IPS-18c (cell line): ENCODE measurements at regions not wholly inside any gene's neighbourhood (a gene's known extent, or its start where the extent isn't known, plus 50 kb on each side); places are given as distances from the start of the nearest gene placed in this dataset.

Experiments
- H3K4me3 ChIP-seq: 2 replicates; pipeline ENCODE4 v1.7.0; 2013; ENCODE audit warnings: low read depth, mild to moderate bottlenecking, low read length, moderate library complexity; ENCODE audit not compliant: insufficient read depth
- H3K9me3 ChIP-seq: one replicate; pipeline ENCODE4 v1.6.1; 2013; ENCODE audit warnings: mild to moderate bottlenecking, low read length, moderate library complexity; ENCODE audit not compliant: control insufficient read depth, insufficient read depth

DNA sequence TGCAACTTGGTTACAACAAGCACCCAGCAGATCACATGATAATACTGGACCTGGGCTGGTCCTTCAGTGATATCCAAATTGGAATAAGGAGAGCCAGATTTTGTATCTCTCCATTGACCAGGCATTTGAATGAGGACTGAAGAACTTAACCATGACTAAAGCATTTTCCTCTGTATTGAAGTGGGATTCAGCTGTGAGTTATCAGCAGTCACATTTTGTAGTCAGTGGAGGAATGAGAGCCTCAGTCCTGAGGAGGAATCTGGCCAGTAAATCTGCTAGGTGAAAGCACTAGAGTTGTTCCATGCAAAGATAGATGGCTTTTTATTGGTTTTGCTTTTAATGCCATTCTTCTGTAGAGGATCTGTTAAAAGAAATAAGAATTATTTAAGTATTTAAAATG lies 1506.0 kb downstream of the PCDH7 start:
- no peak overlapping the region for H3K4me3 ChIP-seq
- H3K9me3 ChIP-seq, result no peaks in the 10 kb centered on the region

DNA sequence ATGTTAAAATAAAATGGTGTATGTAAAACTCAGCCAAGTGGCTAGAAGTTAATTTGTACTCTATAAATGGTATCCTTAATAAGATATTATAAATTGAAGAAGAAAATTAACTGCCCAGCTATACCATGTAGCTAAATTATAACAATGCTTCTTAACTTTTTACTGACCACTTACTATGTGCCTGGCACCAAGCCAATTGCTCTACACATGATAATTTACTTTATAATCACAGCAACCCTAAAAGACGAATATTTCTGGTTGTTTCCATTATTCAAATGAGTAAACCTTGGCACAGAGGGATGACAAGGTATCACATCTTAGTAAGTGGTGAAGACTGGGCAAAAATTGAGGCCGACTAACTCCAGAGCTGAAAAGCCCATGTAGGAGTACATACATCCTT lies 1506.6 kb downstream of the PCDH7 start:
- Histone ChIP-seq H3K4me3 (no peak overlapping the region), H3K9me3 (no peaks in the 10 kb centered on the region)

DNA sequence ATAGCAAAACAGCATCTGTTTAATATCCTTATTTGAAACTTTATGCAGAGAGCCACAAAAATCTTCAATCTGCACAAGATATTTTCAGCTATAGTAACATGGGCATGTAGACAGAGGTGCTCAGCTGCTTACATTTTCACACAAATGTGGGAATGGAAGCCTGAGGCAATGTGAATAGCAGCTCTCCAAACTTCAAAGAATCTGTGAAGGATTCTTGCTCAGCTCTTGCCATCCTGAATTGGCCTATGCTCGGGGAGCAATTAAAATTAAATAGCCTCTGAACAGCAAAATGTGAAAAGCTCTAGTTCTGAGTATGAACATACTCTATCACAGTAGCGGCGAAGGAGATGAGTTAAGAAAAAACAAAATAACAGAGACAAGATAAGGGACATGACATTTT lies 1523.8 kb downstream of the PCDH7 start:
- H3K9me3 ChIP-seq, result no peaks in the 10 kb centered on the region
- H3K4me3 ChIP-seq, result no peak overlapping the region

DNA sequence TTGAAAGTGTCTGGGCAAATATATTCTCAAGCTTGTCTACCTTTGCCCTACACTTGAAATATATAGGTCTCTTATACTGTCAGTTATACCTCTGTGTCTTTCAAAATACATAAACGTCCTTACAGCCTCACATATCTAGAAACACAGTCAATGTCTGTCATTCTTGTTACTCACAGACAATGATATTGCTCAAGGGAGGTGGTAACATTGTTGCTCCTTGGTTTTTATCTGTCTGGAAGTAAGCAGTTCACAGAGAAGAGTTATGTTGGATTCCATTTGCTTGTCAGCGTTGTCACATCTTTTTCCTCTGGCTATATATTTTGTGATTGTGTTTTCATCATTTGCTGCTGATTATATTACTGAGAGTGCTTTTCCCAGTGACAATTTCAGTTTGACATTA lies 1528.9 kb downstream of the PCDH7 start:
- H3K9me3 ChIP-seq, result no peaks in the 10 kb centered on the region
- H3K4me3 ChIP-seq, result no peak overlapping the region

DNA sequence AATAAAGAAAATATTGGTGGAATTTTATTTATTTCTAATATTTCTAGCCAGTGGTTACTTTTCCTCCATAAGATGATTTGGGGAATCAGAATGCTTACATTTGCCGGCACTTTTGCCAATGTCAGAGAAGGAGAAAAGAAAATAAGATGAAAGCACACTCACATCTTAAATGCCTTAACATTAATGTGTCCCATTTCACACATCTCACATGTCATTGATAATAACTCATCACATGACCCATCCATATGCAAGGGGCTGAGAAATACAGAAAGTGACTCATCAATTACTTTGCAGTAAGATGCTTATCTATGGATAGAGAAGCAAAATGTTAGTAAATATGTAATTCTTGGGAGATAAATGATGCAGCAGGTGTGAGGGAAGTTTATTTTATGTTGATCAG lies 1531.0 kb downstream of the PCDH7 start:
- no peak overlapping the region for H3K4me3 ChIP-seq
- H3K9me3 ChIP-seq, result no peaks in the 10 kb centered on the region

DNA sequence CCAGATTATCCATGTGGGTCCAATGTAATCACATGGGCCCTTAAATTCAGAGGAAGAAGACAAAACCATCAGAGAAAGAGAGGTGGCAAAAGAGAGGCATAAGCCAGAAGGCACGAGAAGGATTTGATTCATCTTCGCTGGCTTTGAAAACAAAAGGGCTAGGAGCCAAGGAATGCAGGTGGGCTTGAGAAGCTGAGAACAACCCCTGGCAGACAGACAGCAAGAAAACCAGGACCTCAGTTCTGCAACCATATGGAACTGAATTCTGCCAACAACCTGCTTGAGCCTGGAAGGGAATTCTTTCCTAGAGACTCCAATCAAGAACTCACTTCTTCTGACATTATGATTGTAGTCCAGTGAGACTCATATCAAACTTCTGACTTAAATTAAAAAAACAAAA lies 1531.8 kb downstream of the PCDH7 start:
- H3K9me3 ChIP-seq, result no peaks in the 10 kb centered on the region
- H3K4me3 ChIP-seq, result no peak overlapping the region

DNA sequence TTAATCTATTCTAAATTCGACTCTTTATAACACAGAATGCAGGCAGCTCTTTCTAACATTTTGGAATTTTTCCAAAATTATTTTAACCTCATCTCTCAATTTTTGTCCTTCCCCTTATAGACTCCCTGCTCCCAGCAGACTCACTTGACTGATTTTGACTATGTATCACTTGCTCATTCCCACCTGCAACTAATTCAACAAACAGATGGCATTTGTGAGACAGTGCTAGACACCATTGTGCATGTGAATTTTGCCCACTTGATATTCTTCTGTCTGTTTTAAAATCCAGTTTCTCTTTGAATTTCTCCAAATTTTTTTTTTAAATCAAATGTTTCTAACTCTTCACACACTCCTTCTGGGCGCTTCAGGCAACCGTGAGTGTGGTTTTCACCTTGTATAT lies 1534.0 kb downstream of the PCDH7 start:
- Histone ChIP-seq H3K9me3 (no peaks in the 10 kb centered on the region), H3K4me3 (no peak overlapping the region)

DNA sequence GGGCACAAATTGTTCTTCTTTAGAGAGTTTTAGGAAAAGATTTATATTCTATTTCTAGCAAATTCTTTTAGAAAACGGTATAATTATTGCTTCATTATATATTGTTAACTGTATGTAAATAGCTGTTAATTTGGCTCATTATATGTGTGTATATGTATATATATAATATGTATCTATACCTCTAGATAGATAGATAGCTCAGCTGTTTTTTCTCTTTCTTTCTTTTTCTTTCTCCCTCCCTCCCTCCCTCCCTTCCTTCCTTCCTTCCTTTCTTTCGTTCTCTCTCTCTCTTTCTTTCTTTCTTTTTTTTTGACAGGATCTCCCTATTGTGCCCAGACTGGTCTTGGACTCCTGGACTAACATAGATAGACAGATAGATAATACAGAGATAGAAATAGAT lies 1538.8 kb downstream of the PCDH7 start:
- Histone ChIP-seq H3K9me3 (no peaks in the 10 kb centered on the region), H3K4me3 (no peak overlapping the region)

DNA sequence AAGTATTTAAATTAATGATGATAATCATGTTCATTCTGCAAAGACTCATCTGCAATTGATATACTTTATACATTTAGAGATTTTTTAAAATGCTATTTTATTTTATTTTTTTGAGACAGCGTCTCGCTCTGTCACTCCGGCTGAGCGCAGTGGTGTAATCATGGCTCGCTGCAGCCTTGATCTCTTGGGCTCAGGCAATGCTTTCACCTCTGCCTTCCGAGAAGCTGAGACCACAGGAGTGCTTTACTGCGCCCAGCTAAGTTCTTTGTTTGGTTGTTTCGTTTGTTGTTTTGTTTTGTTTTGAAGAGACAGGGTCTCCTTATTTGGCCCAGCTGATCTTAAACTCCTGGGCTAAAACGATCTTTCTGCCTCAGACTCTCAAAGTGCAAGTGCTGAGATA lies 1541.0 kb downstream of the PCDH7 start:
- H3K4me3 ChIP-seq, result no peak overlapping the region
- no peaks in the 10 kb centered on the region for H3K9me3 ChIP-seq

DNA sequence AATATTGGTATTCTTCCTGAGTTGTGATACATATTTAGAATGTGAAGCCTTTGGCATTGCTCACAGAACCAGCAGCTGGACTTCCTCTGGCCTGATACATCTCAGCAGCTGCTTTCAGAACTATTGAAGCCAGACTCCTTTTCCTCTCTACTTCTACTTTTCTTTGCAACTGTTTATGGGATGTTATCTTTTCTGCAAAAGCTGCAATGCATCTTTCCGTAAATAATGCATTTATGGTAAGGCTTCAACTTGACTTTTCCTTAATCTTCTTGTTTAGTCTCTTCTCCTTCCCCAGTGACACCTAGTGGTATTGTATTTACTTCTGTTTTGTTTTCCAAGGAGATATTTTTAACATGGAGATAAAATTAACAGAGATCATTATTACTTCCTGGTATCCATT lies 1548.7 kb downstream of the PCDH7 start:
- no peaks in the 10 kb centered on the region for H3K9me3 ChIP-seq
- no peak overlapping the region for H3K4me3 ChIP-seq

DNA sequence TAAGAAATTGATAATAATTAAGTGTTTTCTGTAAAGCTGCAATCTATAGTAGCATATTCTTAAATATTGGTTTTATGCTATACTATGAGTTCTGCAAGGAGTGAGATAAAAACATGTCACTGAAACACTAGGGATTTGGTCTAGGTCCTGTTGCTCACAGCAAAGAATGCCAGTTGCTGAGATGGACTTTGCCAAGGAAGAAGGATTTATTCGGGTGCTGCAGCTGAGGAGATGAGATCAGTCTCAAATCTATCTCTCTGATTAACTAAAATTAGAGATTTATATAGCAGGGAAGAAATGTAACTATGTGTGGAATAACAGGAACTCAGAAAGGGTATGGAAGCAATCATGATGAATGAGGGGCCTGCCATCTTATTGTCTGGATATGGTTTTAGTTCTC lies 1569.9 kb downstream of the PCDH7 start:
- Histone ChIP-seq H3K4me3 (no peak overlapping the region), H3K9me3 (peaks cover 3% of the 10 kb centered on the region)

DNA sequence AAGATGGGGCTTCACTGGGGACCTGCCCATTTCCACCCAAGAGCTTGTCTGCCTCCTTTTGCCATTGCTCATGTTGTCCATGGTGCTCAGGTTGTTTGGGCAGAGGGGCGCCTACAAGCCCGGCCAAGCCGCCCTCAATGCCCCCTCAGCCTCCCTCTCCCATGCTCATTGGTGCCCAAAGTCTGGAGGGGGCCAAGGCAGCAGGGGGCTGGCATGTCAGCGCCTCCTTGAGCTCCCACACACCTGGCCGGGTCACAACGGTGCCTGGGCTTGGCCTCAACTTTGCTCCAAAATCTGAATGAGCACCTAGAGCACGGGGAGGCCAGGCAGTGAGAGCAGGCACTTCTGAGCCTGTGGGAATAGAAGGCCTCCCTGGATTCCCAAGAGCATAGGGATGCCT lies 1598.8 kb downstream of the PCDH7 start:
- Histone ChIP-seq H3K9me3 (peaks cover 4% of the 10 kb centered on the region), H3K4me3 (no peak overlapping the region)

DNA sequence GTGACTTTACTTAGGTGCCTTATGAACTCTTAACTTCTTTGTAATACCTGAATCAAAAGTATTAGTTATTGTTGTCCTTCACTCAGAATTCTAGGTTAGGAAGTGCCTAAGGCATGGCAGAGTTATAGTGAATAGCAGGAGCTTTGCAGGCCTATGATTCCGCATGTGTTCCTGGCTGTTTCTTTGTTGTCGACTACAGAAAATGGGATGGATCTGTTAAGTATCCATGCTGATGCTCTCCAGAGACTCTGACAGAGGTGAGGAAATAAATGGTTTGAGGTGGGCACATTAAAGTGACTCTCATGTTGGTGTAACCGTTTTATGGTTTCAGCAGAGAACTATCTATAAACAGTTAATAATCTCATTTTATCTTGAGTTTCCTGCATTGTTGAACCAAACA lies 1601.3 kb downstream of the PCDH7 start:
- no peak overlapping the region for H3K4me3 ChIP-seq
- peaks cover 4% of the 10 kb centered on the region for H3K9me3 ChIP-seq

DNA sequence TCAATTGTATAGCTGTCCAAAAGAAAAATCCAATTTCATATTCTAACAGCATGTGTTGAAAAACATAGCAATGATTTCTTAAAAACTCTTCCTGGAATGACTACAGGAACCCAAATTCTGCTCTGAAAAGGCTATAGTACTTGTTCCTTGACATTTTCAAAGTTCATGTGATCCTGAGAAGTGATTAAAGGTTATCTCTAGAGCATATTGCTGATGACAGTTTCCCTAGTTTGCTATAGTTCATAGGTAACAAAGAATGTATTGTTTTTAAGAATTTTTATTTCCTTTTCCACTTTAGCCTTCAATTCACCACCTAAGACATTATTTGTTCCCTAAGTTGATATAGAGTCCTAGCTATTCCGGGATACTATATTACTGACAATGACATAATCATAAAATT lies 1614.6 kb downstream of the PCDH7 start:
- Histone ChIP-seq H3K4me3 (no peak overlapping the region), H3K9me3 (no peaks in the 10 kb centered on the region)

DNA sequence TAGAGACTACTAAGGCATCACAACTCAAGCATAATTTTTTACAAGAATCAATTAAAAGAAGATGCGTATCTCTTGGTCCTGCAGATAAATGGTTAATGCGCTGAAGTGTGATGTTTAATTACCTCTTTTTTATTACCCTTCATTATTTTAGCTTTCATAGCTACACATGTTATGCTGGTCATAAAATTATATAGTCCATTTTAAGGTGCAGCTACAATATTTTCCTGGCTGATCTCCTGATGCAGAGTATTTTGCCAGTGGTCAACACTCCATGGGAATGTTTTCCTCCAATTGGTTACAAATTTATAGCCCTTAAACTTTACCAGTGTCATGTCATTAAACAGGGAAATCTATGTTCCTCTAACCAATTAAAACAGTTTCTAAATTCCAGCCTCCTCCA lies 1617.2 kb downstream of the PCDH7 start:
- H3K9me3 ChIP-seq, result no peaks in the 10 kb centered on the region
- no peak overlapping the region for H3K4me3 ChIP-seq

DNA sequence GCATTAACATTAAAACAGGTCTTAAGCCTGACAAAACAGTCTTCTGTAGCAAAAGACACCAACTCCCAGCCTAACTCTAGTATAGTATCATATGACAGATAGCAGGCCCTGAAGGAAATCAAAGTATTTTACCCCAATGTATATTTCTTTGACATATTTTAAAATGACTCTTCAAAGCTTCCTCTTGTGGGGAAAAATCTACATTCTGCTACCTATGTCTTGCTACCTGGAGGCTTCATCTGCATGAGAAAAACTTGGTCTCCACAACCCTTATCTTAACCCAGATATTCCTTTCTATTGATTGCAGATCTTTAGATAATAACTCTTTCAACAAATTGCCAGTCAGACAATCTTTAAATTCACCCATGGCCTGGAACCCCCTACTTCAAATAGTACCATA lies 1620.4 kb downstream of the PCDH7 start:
- Histone ChIP-seq H3K4me3 (no peak overlapping the region), H3K9me3 (no peaks in the 10 kb centered on the region)

DNA sequence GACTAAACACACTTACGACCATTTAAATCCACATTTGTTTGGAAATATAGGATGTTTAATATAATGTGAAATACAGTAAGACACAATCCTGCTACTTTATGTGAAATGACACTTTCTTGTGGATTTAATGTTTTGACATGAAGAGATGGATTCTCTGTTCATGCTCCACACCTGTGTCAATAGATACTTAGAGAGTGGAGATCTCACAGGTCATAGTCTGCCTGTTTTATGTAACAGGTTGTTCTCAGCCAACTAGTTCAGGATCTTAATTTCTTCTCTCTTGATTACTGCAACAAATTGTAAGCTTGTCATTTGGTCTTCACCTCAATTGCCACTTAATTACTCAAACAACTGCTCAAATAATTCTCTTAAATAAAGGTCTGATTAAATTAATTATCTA lies 1621.2 kb downstream of the PCDH7 start:
- Histone ChIP-seq H3K9me3 (no peaks in the 10 kb centered on the region), H3K4me3 (no peak overlapping the region)

DNA sequence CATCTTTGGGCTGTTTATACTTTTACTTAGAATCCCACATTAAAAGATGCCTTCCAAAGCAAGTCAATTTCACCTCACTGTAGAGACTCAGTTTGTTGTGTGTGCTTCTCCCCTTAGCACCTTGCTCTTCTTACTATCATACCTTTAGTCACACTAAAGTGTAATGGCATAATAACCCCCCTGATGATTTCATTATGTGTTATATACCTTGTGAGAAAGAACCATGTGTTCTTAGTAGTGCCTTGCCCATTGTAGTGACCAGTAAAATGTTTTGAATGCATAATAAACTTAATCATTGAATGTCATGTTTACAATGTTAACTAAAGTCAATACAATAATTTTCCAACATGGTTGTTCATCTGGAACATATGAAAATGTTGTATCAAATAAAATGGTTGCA lies 1621.9 kb downstream of the PCDH7 start:
- no peaks in the 10 kb centered on the region for H3K9me3 ChIP-seq
- no peak overlapping the region for H3K4me3 ChIP-seq

DNA sequence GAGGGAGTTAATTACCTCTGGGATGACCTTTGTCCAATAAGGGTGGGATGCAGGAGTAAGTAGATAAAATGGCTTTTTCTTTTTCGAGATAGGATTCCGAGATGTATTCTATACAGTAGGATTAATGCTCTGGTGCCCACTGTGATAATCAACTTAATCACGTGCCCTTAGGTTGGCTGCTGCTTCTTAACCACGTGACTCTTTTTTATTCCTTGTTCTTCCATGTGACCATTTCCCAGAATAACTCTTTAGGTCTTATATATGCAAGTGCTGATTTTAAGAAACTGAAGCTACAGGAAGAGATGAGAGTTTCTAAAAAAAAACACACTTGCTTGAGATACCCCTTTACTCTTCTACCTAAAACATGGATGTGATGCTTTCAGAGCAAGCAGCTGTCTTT lies 1628.9 kb downstream of the PCDH7 start:
- H3K4me3 ChIP-seq, result no peak overlapping the region
- H3K9me3 ChIP-seq, result no peaks in the 10 kb centered on the region

DNA sequence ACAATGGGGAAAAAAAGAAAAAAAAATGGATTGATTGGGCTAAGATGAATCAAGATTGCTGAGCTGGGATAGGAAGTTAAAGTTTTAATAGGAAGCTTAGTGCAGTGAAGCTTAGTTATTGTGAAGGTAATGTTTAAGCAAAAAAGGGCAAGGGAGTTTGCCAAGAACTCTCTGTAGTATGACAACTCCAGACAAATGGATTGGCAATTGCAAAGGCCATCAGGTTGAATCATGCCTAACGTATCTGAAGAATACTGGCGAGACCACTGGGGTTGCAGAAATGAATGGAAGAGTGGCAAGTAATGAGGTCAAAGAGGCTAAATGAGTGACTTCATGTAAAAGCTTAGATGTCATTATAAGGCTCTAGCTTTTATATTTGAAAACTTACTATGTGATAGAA lies 1654.0 kb downstream of the PCDH7 start:
- Histone ChIP-seq H3K4me3 (no peak overlapping the region), H3K9me3 (no peaks in the 10 kb centered on the region)
